CD4-positive, CD25-positive, alpha-beta regulatory T cell (primary cell): ENCODE measurements at regions not wholly inside any gene's neighbourhood (a gene's known extent, or its start where the extent isn't known, plus 50 kb on each side); places are given as distances from the start of the nearest gene placed in this dataset.

Experiments
- ATAC-seq, 2 donors: fragments of 150-1000 bp; cut with Tn5 transposase; one replicate each; pipeline ENCODE4 v1.10.0; 2021; ENCODE audit warnings: low read depth in 2 of 2, moderate number of reproducible peaks in 2 of 2, moderate library complexity in 1 of 2
- DNase-seq, 3 donors: peaks; one replicate each; pipeline versions ENCODE4 v3.0.0 to v3.0.0-alpha.2; 2012 to 2022; ENCODE audit warnings: mixed read lengths in 1 of 3
- H3K27ac ChIP-seq: one replicate; pipeline ENCODE4 v1.7.0; 2013; ENCODE audit warnings: mild to moderate bottlenecking, low read length; ENCODE audit not compliant: insufficient read depth, poor library complexity, severe bottlenecking
- H3K27me3 ChIP-seq: one replicate; pipeline ENCODE4 v1.7.0; 2013; ENCODE audit warnings: low read length; ENCODE audit not compliant: control insufficient read depth, insufficient read depth
- H3K36me3 ChIP-seq: one replicate; pipeline ENCODE4 v1.7.0; 2013; ENCODE audit warnings: mild to moderate bottlenecking, low read length, moderate library complexity; ENCODE audit not compliant: control insufficient read depth, insufficient read depth
- H3K4me1 ChIP-seq: 2 replicates; pipeline ENCODE4 v1.7.0; 2013; ENCODE audit warnings: mild to moderate bottlenecking, low read length; ENCODE audit not compliant: insufficient read depth, control insufficient read depth, poor library complexity, severe bottlenecking
- H3K4me3 ChIP-seq: one replicate; pipeline ENCODE4 v1.7.0; 2013; ENCODE audit warnings: low read depth, mild to moderate bottlenecking, low read length, moderate library complexity
- H3K9me3 ChIP-seq, 2 experiments: 1 replicate in 1 of 2; 2 replicates in 1 of 2; pipeline ENCODE4 v1.7.0; 2013; ENCODE audit warnings: low read length in 2 of 2, mild to moderate bottlenecking in 1 of 2, moderate library complexity in 1 of 2; ENCODE audit not compliant: control insufficient read depth in 2 of 2
- H3K27ac Mint-ChIP-seq, 3 donors: one replicate each; pipeline ENCODE4 v1.8.0; 2020 to 2022; ENCODE audit warnings: mild to moderate bottlenecking in 3 of 3, mixed read lengths in 3 of 3, moderate library complexity in 2 of 3
- H3K27me3 Mint-ChIP-seq: one replicate; pipeline ENCODE4 v1.8.0; 2022; ENCODE audit warnings: mild to moderate bottlenecking, mixed read lengths
- H3K36me3 Mint-ChIP-seq: one replicate; pipeline ENCODE4 v1.8.0; 2020; ENCODE audit warnings: mixed read lengths
- H3K4me1 Mint-ChIP-seq, 4 donors: one replicate each; pipeline ENCODE4 v1.8.0; 2020 to 2022; ENCODE audit warnings: mixed read lengths in 4 of 4, mild to moderate bottlenecking in 1 of 4
- H3K4me3 Mint-ChIP-seq, 4 donors: one replicate each; pipeline ENCODE4 v1.8.0; 2020 to 2022; ENCODE audit warnings: mild to moderate bottlenecking in 4 of 4, mixed read lengths in 4 of 4, moderate library complexity in 3 of 4
- H3K9me3 Mint-ChIP-seq, 7 donors: one replicate each; pipeline ENCODE4 v1.8.0; 2020 to 2022; ENCODE audit warnings: mixed read lengths in 7 of 7, mild to moderate bottlenecking in 3 of 7, moderate library complexity in 2 of 7

GRCh38 chr2:224104668-224105386, 65.7 kb upstream of the SERPINE2 start:
- ATAC-seq (no peak), DNase-seq (no peak)
- H3K9me3 ChIP-seq = no peaks in the 10 kb centered on the region
- Mint-ChIP-seq H3K27me3 (peaks cover 10% of the 10 kb centered on the region), H3K9me3 (peaks cover 0 to 6% (median 0%) of the 10 kb centered on the region in 7 donors), H3K4me1 (no peaks in the 10 kb centered on the region), H3K4me3 (no peak overlapping the region), H3K36me3 (no peaks in the 10 kb centered on the region), H3K27ac (no peak overlapping the region)
- H3K4me3 ChIP-seq = no peak overlapping the region
- H3K27me3 ChIP-seq = no peaks in the 10 kb centered on the region
- no peaks in the 10 kb centered on the region for H3K4me1 ChIP-seq
- H3K27ac ChIP-seq = no peak overlapping the region
- H3K36me3 ChIP-seq = no peaks in the 10 kb centered on the region

GRCh38 chr2:224103651-224104050, 64.6 kb upstream of the SERPINE2 start:
- H3K27ac ChIP-seq = no peak overlapping the region
- Mint-ChIP-seq H3K36me3 (no peaks in the 10 kb centered on the region), H3K4me1 (no peaks in the 10 kb centered on the region), H3K27ac (no peak overlapping the region), H3K9me3 (peaks cover 0 to 6% (median 0%) of the 10 kb centered on the region in 7 donors), H3K4me3 (no peak overlapping the region), H3K27me3 (peaks cover 6% of the 10 kb centered on the region)
- H3K36me3 ChIP-seq = no peaks in the 10 kb centered on the region
- H3K27me3 ChIP-seq = no peaks in the 10 kb centered on the region
- no peaks in the 10 kb centered on the region for H3K4me1 ChIP-seq
- no peak overlapping the region for H3K4me3 ChIP-seq
- H3K9me3 ChIP-seq = no peaks in the 10 kb centered on the region
- no peak for ATAC-seq
- no peak for DNase-seq

GRCh38 chr2:224102991-224103390, 63.9 kb upstream of the SERPINE2 start:
- Mint-ChIP-seq H3K4me1 (no peaks in the 10 kb centered on the region), H3K4me3 (no peak overlapping the region), H3K27ac (no peak overlapping the region), H3K27me3 (peaks cover 6% of the 10 kb centered on the region), H3K9me3 (peaks cover 0 to 4% (median 0%) of the 10 kb centered on the region in 7 donors), H3K36me3 (no peaks in the 10 kb centered on the region)
- H3K27ac ChIP-seq = no peak overlapping the region
- H3K27me3 ChIP-seq = no peaks in the 10 kb centered on the region
- no peaks in the 10 kb centered on the region for H3K36me3 ChIP-seq
- H3K4me3 ChIP-seq = no peak overlapping the region
- no peak for ATAC-seq
- no peaks in the 10 kb centered on the region for H3K4me1 ChIP-seq
- no peaks in the 10 kb centered on the region for H3K9me3 ChIP-seq
- no peak for DNase-seq

- Histone ChIP-seq H3K9me3 (no peaks in the 10 kb centered on the region), H3K27me3 (no peaks in the 10 kb centered on the region), H3K27ac (no peak overlapping the region), H3K36me3 (no peaks in the 10 kb centered on the region), H3K4me1 (no peaks in the 10 kb centered on the region), H3K4me3 (no peak overlapping the region)
- ATAC-seq = no peak
- Mint-ChIP-seq H3K4me1 (no peaks in the 10 kb centered on the region), H3K27me3 (peaks cover 6% of the 10 kb centered on the region), H3K27ac (peak overlapping the region in 1 of 3 donors; percentile 54), H3K4me3 (no peak overlapping the region), H3K9me3 (peaks cover 0 to 4% (median 0%) of the 10 kb centered on the region in 7 donors), H3K36me3 (no peaks in the 10 kb centered on the region)
- peak in 1 of 3 donors; percentile 24 for DNase-seq
Observed at GRCh38 chr2:224101820-224102630, 62.9 kb upstream of the SERPINE2 start.

- peaks cover 16% of the 10 kb centered on the region for H3K27me3 Mint-ChIP-seq
- no peak overlapping the region for H3K27ac Mint-ChIP-seq
- no peaks in the 10 kb centered on the region for H3K4me1 Mint-ChIP-seq
- H3K9me3 Mint-ChIP-seq = peaks cover 0 to 4% (median 0%) of the 10 kb centered on the region in 7 donors
- Histone ChIP-seq H3K27me3 (no peaks in the 10 kb centered on the region), H3K9me3 (no peaks in the 10 kb centered on the region), H3K36me3 (no peaks in the 10 kb centered on the region), H3K27ac (no peak overlapping the region), H3K4me1 (no peaks in the 10 kb centered on the region), H3K4me3 (no peak overlapping the region)
- H3K4me3 Mint-ChIP-seq = no peak overlapping the region
- ATAC-seq (no peak), DNase-seq (peak in 1 of 3 donors; percentile 66)
- no peaks in the 10 kb centered on the region for H3K36me3 Mint-ChIP-seq
Observed at GRCh38 chr2:224099861-224100643, 61.0 kb upstream of the SERPINE2 start.

GRCh38 chr2:224098481-224099230, 59.6 kb upstream of the SERPINE2 start:
- Histone ChIP-seq H3K36me3 (no peaks in the 10 kb centered on the region), H3K27ac (no peak overlapping the region), H3K4me3 (no peak overlapping the region), H3K27me3 (no peaks in the 10 kb centered on the region), H3K4me1 (no peaks in the 10 kb centered on the region), H3K9me3 (no peaks in the 10 kb centered on the region)
- Mint-ChIP-seq H3K4me1 (no peaks in the 10 kb centered on the region), H3K9me3 (no peaks in the 10 kb centered on the region), H3K27me3 (peaks cover 11% of the 10 kb centered on the region), H3K36me3 (no peaks in the 10 kb centered on the region), H3K27ac (no peak overlapping the region), H3K4me3 (no peak overlapping the region)
- DNase-seq = no peak
- ATAC-seq = no peak

GRCh38 chr2:224094413-224094812, 55.3 kb upstream of the SERPINE2 start:
- no peaks in the 10 kb centered on the region for H3K4me1 Mint-ChIP-seq
- no peak overlapping the region for H3K4me3 Mint-ChIP-seq
- DNase-seq (no peak), ATAC-seq (no peak)
- peaks cover 0 to 1% (median 0%) of the 10 kb centered on the region in 7 donors for H3K9me3 Mint-ChIP-seq
- Histone ChIP-seq H3K9me3 (no peaks in the 10 kb centered on the region), H3K27me3 (no peaks in the 10 kb centered on the region), H3K4me3 (no peak overlapping the region), H3K27ac (no peak overlapping the region), H3K36me3 (no peaks in the 10 kb centered on the region), H3K4me1 (no peaks in the 10 kb centered on the region)
- no peaks in the 10 kb centered on the region for H3K36me3 Mint-ChIP-seq
- H3K27me3 Mint-ChIP-seq = peaks cover 11% of the 10 kb centered on the region
- H3K27ac Mint-ChIP-seq = no peak overlapping the region
